Small intestine (tissue), 7 donors: ENCODE measurements at regions not wholly inside any gene's neighbourhood (a gene's known extent, or its start where the extent isn't known, plus 50 kb on each side); places are given as distances from the start of the nearest gene placed in this dataset.

Experiments
- DNase-seq, 2 donors: peaks; one replicate each; pipeline versions ENCODE4 v3.0.0 to v3.0.0-alpha.2; 2013
- FAIRE-seq: peaks from 2 replicates; lab custom pipeline; 2012; peaks lifted over from hg19 to GRCh38; lab: Jason Lieb, UNC
- H3K27ac ChIP-seq, 3 donors: one replicate each; pipeline ENCODE4 v1.5.1; 2013; ENCODE audit warnings: low read length in 2 of 3, mild to moderate bottlenecking in 2 of 3, control low read depth in 1 of 3, inconsistent platforms in 1 of 3, low read depth in 1 of 3, moderate library complexity in 1 of 3
- H3K27me3 ChIP-seq, 3 donors: one replicate each; pipeline ENCODE4 v1.6.1; 2013; ENCODE audit warnings: low read length in 3 of 3, inconsistent platforms in 1 of 3; ENCODE audit not compliant: control insufficient read depth in 3 of 3, insufficient read depth in 3 of 3
- H3K36me3 ChIP-seq, 3 donors: one replicate each; pipeline ENCODE4 v1.6.1; 2013; ENCODE audit warnings: low read length in 3 of 3, inconsistent platforms in 1 of 3, low read depth in 1 of 3, mild to moderate bottlenecking in 1 of 3, moderate library complexity in 1 of 3; ENCODE audit not compliant: control insufficient read depth in 3 of 3, insufficient read depth in 2 of 3
- H3K4me1 ChIP-seq, 3 donors: one replicate each; pipeline ENCODE4 v1.6.1; 2013; ENCODE audit warnings: low read length in 2 of 3, inconsistent platforms in 1 of 3, low read depth in 1 of 3, mild to moderate bottlenecking in 1 of 3, moderate library complexity in 1 of 3; ENCODE audit not compliant: control insufficient read depth in 3 of 3, insufficient read depth in 2 of 3
- H3K4me3 ChIP-seq, 3 donors: one replicate each; pipeline ENCODE4 v1.5.1; 2013; ENCODE audit warnings: low read length in 3 of 3, control low read depth in 1 of 3, inconsistent platforms in 1 of 3, low read depth in 1 of 3, mild to moderate bottlenecking in 1 of 3, moderate library complexity in 1 of 3
- H3K9me3 ChIP-seq, 2 donors: one replicate each; pipeline ENCODE4 v1.6.1; 2013; ENCODE audit warnings: low read depth in 1 of 2, low read length in 1 of 2; ENCODE audit not compliant: control insufficient read depth in 2 of 2, insufficient read depth in 1 of 2
- WGBS, 3 donors: extraction: QIAGEN DNeasy Blood & Tissue Kit; methylation state at CpG; one replicate each; pipeline ENCODE4 v1.1.7; 2013; 5-methylcytosine and 5-hydroxymethylcytosine counted together
- donor health status: healthy with polysubstance abuse.
- donor health status: control.
- donor health status: control.
- donor health status: Bipolar disorder and iron deficiency.
- donor health status: healthy.

DNA sequence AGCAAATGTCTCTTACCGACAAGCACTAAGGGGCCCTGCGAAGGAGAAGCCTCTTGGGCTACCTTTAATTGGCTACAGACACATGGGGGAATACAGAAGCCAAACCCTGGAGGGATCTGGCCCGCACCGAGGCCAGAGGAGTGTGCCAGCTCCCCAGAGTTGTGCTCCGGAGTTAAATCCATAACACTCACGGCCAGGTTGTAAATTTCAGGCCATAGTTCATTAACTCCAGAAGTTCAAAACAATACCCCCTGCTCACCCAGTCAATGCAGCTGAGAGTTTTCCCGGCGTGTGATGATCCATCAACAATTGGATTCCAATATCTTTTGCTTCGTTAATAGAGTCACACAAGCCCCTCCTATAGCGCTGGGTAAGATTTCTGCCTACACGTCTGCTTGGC is 371.5 kb downstream of the NXPE2 start:
- no peaks in the 10 kb centered on the region for H3K36me3 ChIP-seq
- peaks cover 0 to 2% (median 0%) of the 10 kb centered on the region in 3 donors for H3K27me3 ChIP-seq
- H3K4me1 ChIP-seq = no peaks in the 10 kb centered on the region
- WGBS, 3 donors = 68 to 82% (median 77%) methylated on average over 11 of the region's 11 CpGs
- H3K9me3 ChIP-seq = no peaks in the 10 kb centered on the region
- H3K27ac ChIP-seq = no peak overlapping the region
- FAIRE-seq (no peak), DNase-seq (no peak)
- H3K4me3 ChIP-seq = no peak overlapping the region

DNA sequence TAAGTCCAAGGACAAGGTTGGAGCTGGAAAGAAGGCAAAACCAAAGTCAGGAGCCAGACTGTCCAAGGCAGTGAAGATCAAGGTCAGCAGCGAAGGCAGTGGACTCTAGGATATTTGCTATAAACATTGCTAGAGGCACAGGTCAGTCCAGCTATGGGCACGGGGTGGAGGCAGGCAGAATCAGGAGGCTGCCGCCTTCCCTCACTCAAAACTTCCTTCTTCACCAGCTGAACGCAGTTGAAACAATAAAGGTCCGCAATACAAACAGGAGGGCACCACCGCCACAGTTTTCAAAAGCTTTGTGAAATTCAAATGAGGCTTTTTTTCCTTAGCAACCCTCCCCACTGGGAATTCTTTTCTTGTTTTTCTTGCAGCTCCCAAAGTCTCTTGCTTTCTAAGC is 372.4 kb downstream of the NXPE2 start:
- no peak overlapping the region for H3K4me3 ChIP-seq
- no peak overlapping the region for H3K27ac ChIP-seq
- no peaks in the 10 kb centered on the region for H3K36me3 ChIP-seq
- H3K9me3 ChIP-seq = peaks cover 0 to 4% of the 10 kb centered on the region in 2 donors
- H3K4me1 ChIP-seq = no peaks in the 10 kb centered on the region
- 59 to 77% (median 66%) methylated on average over 6 of the region's 6 CpGs for WGBS, 3 donors
- H3K27me3 ChIP-seq = peaks cover 0 to 2% (median 0%) of the 10 kb centered on the region in 3 donors
- FAIRE-seq (no peak), DNase-seq (no peak)

DNA sequence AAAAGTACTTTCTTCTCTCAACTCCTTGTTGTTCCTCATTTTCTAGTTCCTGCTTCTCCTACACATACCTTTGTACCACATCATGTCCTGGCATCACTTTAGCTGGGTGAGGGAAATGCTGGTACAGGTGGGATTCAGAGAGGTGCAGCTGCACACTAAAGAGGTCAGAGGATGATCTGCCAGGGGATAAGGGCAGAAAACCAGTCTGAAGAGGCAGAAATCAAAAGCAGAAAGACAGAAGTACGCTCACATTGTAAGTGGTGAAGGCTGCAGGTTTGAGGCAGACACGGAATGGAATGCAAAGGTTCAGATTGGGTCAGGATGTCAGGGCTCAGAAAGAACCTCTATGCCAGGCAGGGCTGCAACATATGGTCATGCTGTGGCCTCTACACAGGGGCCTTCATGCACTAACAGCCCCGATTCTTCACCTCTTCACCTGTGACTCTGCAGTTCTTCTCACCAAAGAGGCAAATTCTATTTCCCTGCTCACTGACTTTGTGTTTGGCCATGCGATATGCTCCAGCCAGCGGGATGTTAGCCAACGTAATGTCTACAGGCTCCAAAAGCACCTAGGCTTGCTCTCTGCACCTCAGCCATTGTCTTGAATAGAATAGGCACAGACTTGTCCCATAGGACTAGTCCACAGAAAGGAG is 373.7 kb downstream of the NXPE2 start:
- no peaks in the 10 kb centered on the region for H3K36me3 ChIP-seq
- H3K27me3 ChIP-seq = peaks cover 0 to 2% (median 0%) of the 10 kb centered on the region in 3 donors
- DNase-seq (no peak), FAIRE-seq (no peak)
- WGBS, 3 donors = 75 to 87% (median 82%) methylated on average over 6 of the region's 6 CpGs
- H3K9me3 ChIP-seq = peaks cover 0 to 5% of the 10 kb centered on the region in 2 donors
- no peak overlapping the region for H3K4me3 ChIP-seq
- H3K27ac ChIP-seq = no peak overlapping the region
- no peaks in the 10 kb centered on the region for H3K4me1 ChIP-seq

DNA sequence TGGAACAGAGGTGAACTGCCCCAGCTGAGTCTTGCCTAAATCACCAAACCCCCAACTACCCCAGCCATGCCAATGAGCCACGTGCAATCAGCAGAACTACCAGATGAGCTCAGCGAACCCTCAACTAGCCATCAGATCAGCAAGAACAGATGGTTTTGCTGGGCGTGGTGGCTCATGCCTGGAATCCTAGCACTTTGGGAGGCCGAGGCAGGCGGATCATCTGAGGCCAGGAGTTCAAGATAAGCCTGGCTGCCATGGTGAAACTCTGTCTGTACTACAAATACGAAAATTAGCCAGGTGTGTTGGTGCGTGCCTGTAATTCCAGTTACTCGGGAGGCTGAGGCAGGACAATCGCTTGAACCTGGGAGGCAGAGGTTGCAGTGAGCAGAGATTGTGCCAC is 374.3 kb downstream of the NXPE2 start:
- H3K27me3 ChIP-seq = peaks cover 0 to 2% (median 0%) of the 10 kb centered on the region in 3 donors
- WGBS, 3 donors = 72 to 85% (median 77%) methylated on average over 9 of the region's 9 CpGs
- H3K36me3 ChIP-seq = no peaks in the 10 kb centered on the region
- H3K27ac ChIP-seq = no peak overlapping the region
- no peaks in the 10 kb centered on the region for H3K4me1 ChIP-seq
- DNase-seq (no peak), FAIRE-seq (no peak)
- peaks cover 0 to 10% of the 10 kb centered on the region in 2 donors for H3K9me3 ChIP-seq
- H3K4me3 ChIP-seq = no peak overlapping the region

DNA sequence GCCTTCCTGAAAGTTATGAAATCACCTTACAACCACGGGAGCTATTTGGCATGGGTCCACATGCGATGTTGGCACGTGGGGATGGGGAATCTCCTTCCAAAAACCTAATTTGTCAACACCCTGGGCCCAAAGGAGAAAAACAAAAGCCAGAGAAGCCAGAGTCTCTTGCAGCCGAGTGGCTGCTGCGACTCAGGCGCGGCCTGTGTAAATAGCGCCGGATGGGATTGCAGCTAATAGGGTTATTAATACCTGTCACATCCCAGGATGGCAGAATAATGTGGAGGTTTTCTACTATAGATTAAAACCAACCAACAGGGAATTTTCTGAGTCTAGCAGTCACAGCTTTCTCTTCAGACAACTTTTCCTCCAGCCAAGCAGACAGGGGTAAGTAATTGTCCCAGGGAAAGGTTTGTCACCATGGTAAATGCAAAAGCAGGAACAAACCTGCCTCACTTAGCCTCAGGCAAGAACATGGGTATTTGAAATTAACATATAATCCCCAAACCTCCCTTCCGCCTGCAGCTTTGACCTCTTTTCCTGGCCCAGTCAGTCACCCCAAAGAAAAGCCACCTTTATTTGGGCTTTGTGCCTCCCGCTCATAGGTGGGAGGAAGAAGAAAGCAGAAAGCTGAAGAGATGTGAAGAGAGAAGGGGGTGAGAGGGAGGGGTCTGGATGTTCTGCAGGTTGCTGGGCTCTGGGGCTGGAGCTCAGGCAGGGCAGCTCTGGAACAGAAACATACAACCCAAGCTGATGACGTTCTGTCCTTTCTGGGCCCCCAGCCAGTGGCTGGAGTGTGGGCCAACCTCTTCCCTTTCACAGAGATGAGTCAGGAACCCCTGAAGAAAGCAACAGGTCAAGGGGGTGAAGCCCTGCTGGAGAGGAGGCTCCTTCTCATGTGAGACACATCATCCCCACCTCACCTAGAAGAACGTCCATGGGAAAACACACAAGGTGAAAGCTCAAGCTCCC is 376.5 kb downstream of the NXPE2 start:
- Histone ChIP-seq H3K36me3 (no peaks in the 10 kb centered on the region), H3K4me3 (no peak overlapping the region), H3K27ac (no peak overlapping the region), H3K27me3 (no peaks in the 10 kb centered on the region), H3K4me1 (no peaks in the 10 kb centered on the region), H3K9me3 (peaks cover 0 to 10% of the 10 kb centered on the region in 2 donors)
- WGBS, 3 donors = 46 to 59% (median 48%) methylated on average over 13 of the region's 13 CpGs
- no peak for FAIRE-seq
- no peak for DNase-seq

DNA sequence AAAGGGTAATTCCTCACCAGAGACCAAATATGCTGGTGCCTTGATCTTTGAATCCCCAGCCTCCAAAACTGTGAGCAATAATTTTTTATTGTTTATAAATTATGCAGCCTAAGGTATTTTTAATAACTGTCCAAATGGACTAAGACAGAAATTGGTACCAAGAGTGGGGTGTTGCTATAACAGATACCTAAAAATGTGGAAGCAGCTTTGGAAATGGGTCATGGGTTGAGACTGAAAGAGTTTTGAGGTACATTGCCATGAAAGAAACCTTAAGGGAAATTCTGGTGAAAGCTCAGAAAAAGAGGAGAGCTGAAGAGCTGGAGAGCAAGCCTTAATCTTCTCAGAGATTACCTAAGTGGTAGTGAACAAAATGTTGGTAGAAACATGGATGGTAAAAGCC is 378.2 kb downstream of the NXPE2 start:
- Histone ChIP-seq H3K4me3 (no peak overlapping the region), H3K27ac (no peak overlapping the region), H3K9me3 (peaks cover 0 to 10% of the 10 kb centered on the region in 2 donors), H3K36me3 (no peaks in the 10 kb centered on the region), H3K4me1 (no peaks in the 10 kb centered on the region), H3K27me3 (no peaks in the 10 kb centered on the region)
- DNase-seq (no peak), FAIRE-seq (no peak)

DNA sequence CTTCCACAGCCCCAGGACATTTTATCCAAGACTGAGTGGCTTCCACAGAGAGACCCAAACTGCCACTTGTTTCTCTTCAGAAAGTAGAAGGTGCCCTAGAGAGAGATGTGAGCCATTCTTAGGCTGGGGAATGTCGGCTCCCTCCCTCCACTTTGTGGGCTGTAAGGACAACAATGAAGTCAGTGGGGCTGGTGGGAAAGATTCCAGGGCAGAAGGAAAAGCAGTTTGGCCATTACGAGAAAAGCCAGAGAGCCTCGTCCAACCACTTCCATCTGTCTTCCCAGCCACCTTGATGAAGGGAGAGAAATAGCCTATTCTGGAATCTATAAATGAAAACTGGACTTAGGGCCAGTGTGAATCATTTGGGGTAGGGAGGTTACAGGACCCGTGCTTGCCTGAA is 382.5 kb downstream of the NXPE2 start:
- Histone ChIP-seq H3K27ac (no peak overlapping the region), H3K36me3 (no peaks in the 10 kb centered on the region), H3K27me3 (no peaks in the 10 kb centered on the region), H3K9me3 (peaks cover 0 to 18% of the 10 kb centered on the region in 2 donors), H3K4me3 (no peak overlapping the region), H3K4me1 (no peaks in the 10 kb centered on the region)
- FAIRE-seq (no peak), DNase-seq (no peak)
- WGBS, 3 donors = 60 to 65% (median 63%) methylated on average over 4 of the region's 4 CpGs

DNA sequence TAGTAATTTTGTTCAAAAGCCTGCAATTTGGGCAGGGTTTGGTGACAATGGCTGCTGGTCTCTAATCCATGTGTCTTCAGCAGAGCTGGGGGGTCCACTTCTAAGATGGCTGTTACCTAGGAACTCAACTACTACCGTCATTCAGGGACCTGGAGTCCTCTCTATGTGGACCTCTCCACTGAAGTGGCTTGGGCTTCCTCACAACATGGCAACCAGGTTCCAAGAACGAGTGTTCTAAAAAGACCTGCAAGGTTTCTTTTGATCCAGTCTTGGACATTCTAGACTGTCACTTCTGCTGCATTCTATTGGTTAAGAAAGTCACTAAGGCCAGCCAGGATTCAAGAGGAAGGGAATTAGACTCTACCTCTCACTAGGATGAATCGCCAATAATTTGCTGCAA is 387.0 kb downstream of the NXPE2 start:
- WGBS, 3 donors = 79 to 90% (median 86%) methylated on average over 3 of the region's 3 CpGs
- Histone ChIP-seq H3K27me3 (no peaks in the 10 kb centered on the region), H3K27ac (no peak overlapping the region), H3K36me3 (no peaks in the 10 kb centered on the region), H3K4me3 (no peak overlapping the region), H3K9me3 (peaks cover 0 to 13% of the 10 kb centered on the region in 2 donors), H3K4me1 (no peaks in the 10 kb centered on the region)
- FAIRE-seq = no peak
- no peak for DNase-seq
